A673 (cell line): ENCODE measurements at regions not wholly inside any gene's neighbourhood (a gene's known extent, or its start where the extent isn't known, plus 50 kb on each side); places are given as distances from the start of the nearest gene placed in this dataset.

Experiments used
- BruUV-seq: library from RNA; stranded (reverse); fragments of 400-500 nt; replicated peaks from 2 replicates; lab custom pipeline; 2021; lab: Mats Ljungman, UMichigan
- CTCF ChIA-PET: fragments of 300-600 bp; sonication (Branson Sonifier 250); formaldehyde crosslinking; loops from one replicate; lab custom pipeline; 2022; ENCODE audit warnings: antibody characterized with exemption; lab: Charles Lee
- POLR2A ChIA-PET: fragments of 300-600 bp; sonication (Branson Sonifier 250); formaldehyde crosslinking; loops from one replicate; lab custom pipeline; 2022; ENCODE audit warnings: antibody characterized with exemption; ENCODE audit not compliant: low non-redundant PET; lab: Charles Lee
- DNase-seq: peaks from one replicate; pipeline ENCODE4 v3.0.0-alpha.2; 2015; ENCODE audit warnings: low spot score
- H3K27ac ChIP-seq: fragments of 200-600 bp; sonication (generic); 2 replicates; pipeline ENCODE4 v1.5.1; 2016; ENCODE audit warnings: mixed run types, low read depth, mild to moderate bottlenecking, mixed read lengths, antibody characterized with exemption, low read length; ENCODE audit not compliant: poor library complexity, severe bottlenecking
- H3K27me3 ChIP-seq: fragments of 200-600 bp; sonication (generic); replicated peaks from 2 replicates; pipeline ENCODE4 v1.6.1; 2017; ENCODE audit warnings: mixed run types, low read depth, mild to moderate bottlenecking, mixed read lengths, antibody characterized with exemption, low read length; ENCODE audit not compliant: insufficient read depth, poor library complexity
- H3K36me3 ChIP-seq: fragments of 200-600 bp; sonication (generic); 2 replicates; pipeline ENCODE4 v1.6.1; 2016; ENCODE audit warnings: mixed run types, mild to moderate bottlenecking, mixed read lengths, antibody characterized with exemption, low read length; ENCODE audit not compliant: insufficient read depth, poor library complexity, severe bottlenecking
- H3K4me1 ChIP-seq: fragments of 200-600 bp; sonication (generic); 2 replicates; pipeline ENCODE4 v1.6.1; 2017; ENCODE audit warnings: mixed run types, mild to moderate bottlenecking, mixed read lengths, antibody characterized with exemption, low read length; ENCODE audit not compliant: insufficient read depth, poor library complexity, severe bottlenecking
- H3K4me3 ChIP-seq: fragments of 200-600 bp; sonication (generic); 2 replicates; pipeline ENCODE4 v1.5.1; 2016; ENCODE audit warnings: low read depth, mixed run types, mild to moderate bottlenecking, mixed read lengths, low read length; ENCODE audit not compliant: poor library complexity, severe bottlenecking
- H3K9me3 ChIP-seq: fragments of 200-600 bp; sonication (generic); 2 replicates; pipeline ENCODE4 v1.6.1; 2016; ENCODE audit warnings: mixed run types, low read depth, mild to moderate bottlenecking, mixed read lengths, antibody characterized with exemption, low read length; ENCODE audit not compliant: poor library complexity, severe bottlenecking
- CTCF ChIP-seq: fragments of 300-800, 200-600 bp; sonication (generic); conservative IDR thresholded peaks from 2 replicates; pipeline ENCODE4 v1.5.1; 2017; ENCODE audit warnings: low read depth, mild to moderate bottlenecking, antibody characterized with exemption, low read length, moderate library complexity, mixed read lengths
- EZH2 ChIP-seq: fragments of 200-600 bp; sonication (generic); IDR thresholded peaks from 2 replicates; pipeline ENCODE4 v1.6.1; 2017; ENCODE audit warnings: borderline replicate concordance, low read depth, mild to moderate bottlenecking, mixed read lengths, antibody characterized with exemption, low read length; ENCODE audit not compliant: poor library complexity, severe bottlenecking
- intact Hi-C: fragments of 100-400 bp; cut with micrococcal nuclease; formaldehyde crosslinking; loops from one replicate; pipeline ENCODE4 v1.10.0; 2022; ENCODE audit not compliant: unreplicated experiment

GRCh38 chr2:189364607-189365006 lies 76.7 kb upstream of the WDR75 start:
- CTCF ChIA-PET = no interaction called here
- no peaks in the 10 kb centered on the region for H3K9me3 ChIP-seq
- DNase-seq = no peak
- TF ChIP-seq EZH2 = no peak
- no peak for TF ChIP-seq CTCF
- intact Hi-C loops = no loop called here
- H3K4me3 ChIP-seq = no peak overlapping the region
- H3K27me3 ChIP-seq = no peaks in the 10 kb centered on the region
- BruUV-seq = no TSS peak
- no peaks in the 10 kb centered on the region for H3K36me3 ChIP-seq
- H3K4me1 ChIP-seq = no peaks in the 10 kb centered on the region
- POLR2A ChIA-PET = no interaction called here
- H3K27ac ChIP-seq = no peak overlapping the region

- no peaks in the 10 kb centered on the region for H3K4me1 ChIP-seq
- no TSS peak for BruUV-seq
- no peak overlapping the region for H3K27ac ChIP-seq
- intact Hi-C loops = no loop called here
- H3K4me3 ChIP-seq = no peak overlapping the region
- H3K27me3 ChIP-seq = no peaks in the 10 kb centered on the region
- H3K9me3 ChIP-seq = no peaks in the 10 kb centered on the region
- no peak for TF ChIP-seq EZH2
- TF ChIP-seq CTCF = no peak
- no peak for DNase-seq
- CTCF ChIA-PET = no interaction called here
- no peaks in the 10 kb centered on the region for H3K36me3 ChIP-seq
- POLR2A ChIA-PET = no interaction called here
Measured at GRCh38 chr2:189366349-189366748, 74.9 kb upstream of the WDR75 start.

- Histone ChIP-seq H3K27ac (no peak overlapping the region), H3K9me3 (no peaks in the 10 kb centered on the region), H3K4me1 (no peaks in the 10 kb centered on the region), H3K27me3 (no peaks in the 10 kb centered on the region), H3K4me3 (no peak overlapping the region), H3K36me3 (no peaks in the 10 kb centered on the region)
- no TSS peak for BruUV-seq
- intact Hi-C loops = no loop called here
- CTCF ChIA-PET = interaction anchor here (0.6 kb wide), 1 partner anchor 10 kb away, joined by 8 read pairs; no protein-coding TSS in a partner anchor
- no peak for TF ChIP-seq EZH2
- TF ChIP-seq CTCF = no peak
- POLR2A ChIA-PET = no interaction called here
- no peak for DNase-seq
Measured at GRCh38 chr2:189367343-189367742, 73.9 kb upstream of the WDR75 start.
